Left ventricle myocardium inferior (tissue), 1 donor: ENCODE measurements at regions not wholly inside any gene's neighbourhood (a gene's known extent, or its start where the extent isn't known, plus 50 kb on each side); places are given as distances from the start of the nearest gene placed in this dataset.

ENCODE experiments used
- DNase-seq: peaks from one replicate; pipeline ENCODE4 v3.0.0-alpha.2; 2020
- H3K27ac ChIP-seq: fragments of 200-600 bp; replicated peaks from 2 replicates; pipeline ENCODE4 v1.8.0; 2021
- H3K27me3 ChIP-seq: fragments of 200-600 bp; 2 replicates; pipeline ENCODE4 v1.8.0; 2021; ENCODE audit warnings: low read depth
- H3K36me3 ChIP-seq: fragments of 200-600 bp; 2 replicates; pipeline ENCODE4 v1.8.0; 2021
- H3K4me1 ChIP-seq: fragments of 200-600 bp; 2 replicates; pipeline ENCODE4 v1.8.0; 2021
- H3K4me3 ChIP-seq: fragments of 200-600 bp; 2 replicates; pipeline ENCODE4 v1.8.0; 2021; ENCODE audit warnings: mild to moderate bottlenecking, moderate library complexity
- H3K9me3 ChIP-seq: fragments of 200-600 bp; replicated peaks from 2 replicates; pipeline ENCODE4 v1.8.0; 2021
- CTCF ChIP-seq: fragments of 200-600 bp; IDR thresholded peaks from 2 replicates; pipeline ENCODE4 v1.8.0; 2021; ENCODE audit warnings: antibody characterized with exemption, mild to moderate bottlenecking, borderline replicate concordance
- intact Hi-C: fragments of 100-400 bp; cut with micrococcal nuclease; formaldehyde crosslinking; loops from one replicate; pipeline ENCODE4 v1.11.0; 2022
- donor health status: DM: no; HTN: yes; CAD: no; lungs with severe emphysema.

GRCh38 chr13:85544756-85545155, 254.5 kb downstream of the SLITRK6 start:
- TF ChIP-seq CTCF: no peak
- Histone ChIP-seq H3K27me3 (no peaks in the 10 kb centered on the region), H3K36me3 (no peaks in the 10 kb centered on the region), H3K27ac (no peak overlapping the region), H3K9me3 (peaks cover 34% of the 10 kb centered on the region), H3K4me1 (no peaks in the 10 kb centered on the region), H3K4me3 (no peak overlapping the region)
- DNase-seq: no peak
- intact Hi-C loops: no loop called here

DNA sequence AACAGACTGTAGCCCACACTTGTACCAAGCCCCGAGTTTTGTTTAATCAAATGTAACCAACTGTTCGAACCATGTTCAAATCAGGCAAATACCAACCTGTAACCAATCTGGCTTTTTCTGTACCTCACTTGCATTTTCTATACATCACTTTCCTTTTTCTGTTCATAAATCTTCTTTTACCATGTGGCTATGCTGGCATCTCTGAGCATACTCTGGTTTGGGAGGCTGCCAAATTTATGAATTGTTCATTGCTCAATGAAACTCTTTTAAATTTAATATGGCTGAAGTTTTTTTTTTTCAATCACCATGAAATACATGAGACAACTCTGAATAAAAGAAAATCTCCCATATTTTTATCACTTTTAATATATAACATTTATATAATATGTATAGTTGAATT, 256.1 kb downstream of the SLITRK6 start:
- no peaks in the 10 kb centered on the region for H3K27me3 ChIP-seq
- TF ChIP-seq CTCF: no peak
- H3K4me1 ChIP-seq: no peaks in the 10 kb centered on the region
- DNase-seq: no peak
- no peaks in the 10 kb centered on the region for H3K36me3 ChIP-seq
- no peak overlapping the region for H3K27ac ChIP-seq
- peaks cover 18% of the 10 kb centered on the region for H3K9me3 ChIP-seq
- no peak overlapping the region for H3K4me3 ChIP-seq
- intact Hi-C loops: loop anchor here (2.0 kb wide), 1 partner anchor 46 kb away; no protein-coding TSS in a partner anchor

GRCh38 chr13:85541476-85541875, 257.7 kb downstream of the SLITRK6 start:
- intact Hi-C loops: no loop called here
- DNase-seq: no peak

GRCh38 chr13:85538957-85539356, 260.3 kb downstream of the SLITRK6 start:
- DNase-seq: no peak
- no peaks in the 10 kb centered on the region for H3K36me3 ChIP-seq
- no peak for TF ChIP-seq CTCF
- peaks cover 3% of the 10 kb centered on the region for H3K9me3 ChIP-seq
- H3K27ac ChIP-seq: no peak overlapping the region
- H3K27me3 ChIP-seq: no peaks in the 10 kb centered on the region
- H3K4me3 ChIP-seq: no peak overlapping the region
- H3K4me1 ChIP-seq: no peaks in the 10 kb centered on the region
- intact Hi-C loops: no loop called here

More at GRCh38 chr13:85541476-85541875, 257.7 kb downstream of the SLITRK6 start:
- no peak for TF ChIP-seq CTCF
- no peaks in the 10 kb centered on the region for H3K4me1 ChIP-seq
- H3K4me3 ChIP-seq: no peak overlapping the region
- H3K27me3 ChIP-seq: no peaks in the 10 kb centered on the region
- peaks cover 12% of the 10 kb centered on the region for H3K9me3 ChIP-seq
- H3K27ac ChIP-seq: no peak overlapping the region
- no peaks in the 10 kb centered on the region for H3K36me3 ChIP-seq

DNA sequence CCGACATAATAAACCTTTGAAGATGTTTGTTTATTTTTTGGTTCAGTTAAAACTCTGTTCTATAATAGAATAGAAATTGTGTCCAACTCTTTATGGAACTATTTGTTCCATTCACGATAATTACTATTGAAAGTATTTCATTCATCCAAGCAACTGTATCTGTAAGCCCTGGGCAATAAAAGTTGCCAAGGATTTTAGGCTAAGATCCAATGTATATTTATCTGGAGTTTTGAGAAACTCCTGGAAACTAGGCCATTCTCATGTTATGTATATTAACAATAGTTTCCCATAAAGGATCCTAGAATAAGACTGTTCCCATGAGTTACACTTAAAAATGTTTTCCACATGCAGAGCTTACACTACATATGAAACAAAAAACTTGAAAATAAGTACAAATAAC, 261.6 kb downstream of the SLITRK6 start:
- Histone ChIP-seq H3K4me3 (no peak overlapping the region), H3K9me3 (no peaks in the 10 kb centered on the region), H3K27ac (no peak overlapping the region), H3K4me1 (no peaks in the 10 kb centered on the region), H3K36me3 (no peaks in the 10 kb centered on the region), H3K27me3 (no peaks in the 10 kb centered on the region)
- DNase-seq: no peak
- intact Hi-C loops: no loop called here
- TF ChIP-seq CTCF: no peak

DNA sequence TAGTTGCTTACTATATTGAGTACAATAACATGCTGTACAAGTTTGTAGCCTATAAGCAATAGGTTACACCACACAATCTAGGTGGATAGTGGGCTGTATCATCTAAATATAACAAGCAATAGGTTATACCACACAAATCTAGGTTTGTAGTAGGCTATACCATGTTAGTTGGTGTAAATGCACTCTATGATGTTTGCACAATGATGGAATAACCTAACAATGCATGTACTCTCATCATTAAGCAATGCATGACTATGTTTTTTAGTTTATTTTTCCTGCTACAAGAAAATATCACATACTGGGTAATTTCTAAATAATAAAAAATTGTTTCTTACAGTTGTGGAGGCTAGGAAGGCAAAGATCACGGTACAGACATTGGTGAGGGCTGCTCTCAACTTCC, 262.5 kb downstream of the SLITRK6 start:
- no peaks in the 10 kb centered on the region for H3K9me3 ChIP-seq
- H3K4me1 ChIP-seq: no peaks in the 10 kb centered on the region
- no peaks in the 10 kb centered on the region for H3K36me3 ChIP-seq
- intact Hi-C loops: no loop called here
- no peaks in the 10 kb centered on the region for H3K27me3 ChIP-seq
- H3K27ac ChIP-seq: no peak overlapping the region
- H3K4me3 ChIP-seq: no peak overlapping the region
- no peak for DNase-seq
- TF ChIP-seq CTCF: no peak
